Endothelial cell of umbilical vein (primary cell): ENCODE measurements at regions not wholly inside any gene's neighbourhood (a gene's known extent, or its start where the extent isn't known, plus 50 kb on each side); places are given as distances from the start of the nearest gene placed in this dataset.

Experiments used
- BruUV-seq: library from RNA; stranded (reverse); fragments of 400-500 nt; replicated peaks from 2 replicates; lab custom pipeline; 2021; lab: Mats Ljungman, UMichigan
- CTCF ChIA-PET: fragments of 300-600, 350-600 bp; sonication (Branson Sonifier 250); formaldehyde crosslinking; loops from one replicate; lab custom pipeline; 2021; ENCODE audit warnings: antibody characterized with exemption, inconsistent platforms; lab: Charles Lee
- POLR2A ChIA-PET: fragments of 300-600, 350-600 bp; sonication (Branson Sonifier 250); formaldehyde crosslinking; loops from one replicate; lab custom pipeline; 2021; ENCODE audit warnings: antibody characterized with exemption, inconsistent platforms; lab: Charles Lee
- DNase-seq: peaks from one replicate; pipeline ENCODE4 v3.0.0-alpha.2; 2011; ENCODE audit warnings: low read depth, low spot score
- FAIRE-seq: peaks from 2 replicates; lab custom pipeline; 2011; peaks lifted over from hg19 to GRCh38; lab: Jason Lieb, UNC
- H2AFZ ChIP-seq: 2 replicates; pipeline ENCODE4 v1.6.0; 2012; ENCODE audit warnings: low read depth, low read length, control low read depth, inconsistent platforms
- H3K27ac ChIP-seq: 2 replicates; pipeline ENCODE4 v1.5.1; 2011; ENCODE audit warnings: low read depth, mild to moderate bottlenecking, control low read depth, low read length, moderate library complexity; ENCODE audit not compliant: insufficient read depth
- H3K27me3 ChIP-seq, 2 experiments: 2 replicates each; pipeline versions ENCODE4 v1.6.0 to v1.6.1; 2011; ENCODE audit warnings: low read length in 2 of 2, mixed read lengths in 1 of 2; ENCODE audit not compliant: control insufficient read depth in 2 of 2, insufficient read depth in 2 of 2
- H3K36me3 ChIP-seq, 2 experiments: 2 replicates in 1 of 2; 3 replicates in 1 of 2; pipeline ENCODE4 v1.5.1; 2011; ENCODE audit warnings: low read length in 2 of 2, mild to moderate bottlenecking in 1 of 2, moderate library complexity in 1 of 2; ENCODE audit not compliant: control insufficient read depth in 2 of 2, insufficient read depth in 2 of 2; ENCODE audit errors: extremely low read depth in 1 of 2
- H3K4me1 ChIP-seq: 3 replicates; pipeline ENCODE4 v1.5.1; 2011; ENCODE audit warnings: mild to moderate bottlenecking, low read length; ENCODE audit not compliant: control insufficient read depth, insufficient read depth; ENCODE audit errors: extremely low read depth
- H3K4me2 ChIP-seq: 2 replicates; pipeline ENCODE4 v1.6.1; 2011; ENCODE audit warnings: low read length, control low read depth, mixed read lengths; ENCODE audit not compliant: insufficient read depth
- H3K4me3 ChIP-seq, 3 experiments: fragments of 200-600 bp in 1 of 3; sonication (generic), shearing (Covaris generic) in 1 of 3; replicated peaks in 1 of 3; 2 replicates each; pipeline ENCODE4 v1.5.1; 2011 to 2016; ENCODE audit warnings: control low read depth in 3 of 3, low read length in 3 of 3, mild to moderate bottlenecking in 2 of 3, inconsistent platforms in 1 of 3, low read depth in 1 of 3, moderate library complexity in 1 of 3; ENCODE audit not compliant: insufficient read depth in 1 of 3
- H3K79me2 ChIP-seq: 2 replicates; pipeline ENCODE4 v1.6.0; 2012; ENCODE audit warnings: low read length, inconsistent platforms; ENCODE audit not compliant: control insufficient read depth, insufficient read depth
- H3K9ac ChIP-seq: replicated peaks from 2 replicates; pipeline ENCODE3; 2011; ENCODE audit warnings: low read length, control low read depth; ENCODE audit not compliant: insufficient read depth; ENCODE audit errors: extremely low read depth
- H3K9me1 ChIP-seq: replicated peaks from 3 replicates; pipeline ENCODE4 v1.6.0; 2011; ENCODE audit warnings: mild to moderate bottlenecking, low read length; ENCODE audit not compliant: control insufficient read depth, insufficient read depth; ENCODE audit errors: extremely low read depth
- H3K9me3 ChIP-seq: replicated peaks from 2 replicates; pipeline ENCODE4 v1.5.1; 2012; ENCODE audit warnings: low read length, inconsistent platforms; ENCODE audit not compliant: control insufficient read depth, insufficient read depth
- H4K20me1 ChIP-seq: replicated peaks from 2 replicates; pipeline ENCODE3; 2011; ENCODE audit warnings: mild to moderate bottlenecking, low read length; ENCODE audit not compliant: control insufficient read depth, insufficient read depth; ENCODE audit errors: extremely low read depth
- CTCF ChIP-seq, 2 donors: IDR thresholded peaks; 1 replicate in 1 of 2; 2 replicates in 1 of 2; pipeline ENCODE4 v1.5.1; 2011; ENCODE audit warnings: low read length in 2 of 2, mild to moderate bottlenecking in 2 of 2, moderate library complexity in 2 of 2, control low read depth in 1 of 2, inconsistent platforms in 1 of 2, low read depth in 1 of 2; ENCODE audit not compliant: insufficient read depth in 1 of 2; ENCODE audit errors: extremely low read depth in 1 of 2
- EZH2 ChIP-seq: IDR thresholded peaks from 2 replicates; pipeline ENCODE4 v1.6.1; 2012; ENCODE audit warnings: borderline replicate concordance, low read depth, mild to moderate bottlenecking, moderate library complexity, low read length, inconsistent platforms; ENCODE audit not compliant: severe bottlenecking
- FOS ChIP-seq: IDR thresholded peaks from 2 replicates; pipeline ENCODE4 v1.6.1; 2011; ENCODE audit warnings: mild to moderate bottlenecking, low read length, moderate library complexity, borderline replicate concordance; ENCODE audit not compliant: insufficient read depth
- GATA2 ChIP-seq: IDR thresholded peaks from 2 replicates; pipeline ENCODE4 v1.7.0; 2011; ENCODE audit warnings: low read depth, mild to moderate bottlenecking, moderate library complexity, mixed read lengths, low read length; ENCODE audit not compliant: insufficient read length, insufficient read depth
- JUN ChIP-seq: IDR thresholded peaks from 2 replicates; pipeline ENCODE4 v1.6.1; 2011; ENCODE audit warnings: borderline replicate concordance, low read depth; ENCODE audit not compliant: insufficient read length, insufficient read depth
- MAX ChIP-seq: IDR thresholded peaks from 2 replicates; pipeline ENCODE4 v1.6.1; 2011; ENCODE audit not compliant: insufficient read depth, insufficient read length
- MYC ChIP-seq: IDR thresholded peaks from one replicate; pipeline ENCODE4 v1.6.1; 2011; ENCODE audit warnings: mild to moderate bottlenecking, low read depth, low read length
- POLR2A ChIP-seq: IDR thresholded peaks from 2 replicates; pipeline ENCODE4 v1.6.1; 2012; ENCODE audit warnings: low read depth, mild to moderate bottlenecking, control low read depth, low read length
- POLR2AphosphoS5 ChIP-seq: IDR thresholded peaks from 2 replicates; pipeline ENCODE4 v1.6.1; 2012; ENCODE audit warnings: low read depth, mild to moderate bottlenecking, control low read depth, low read length, moderate library complexity; ENCODE audit not compliant: insufficient read depth
- dilution Hi-C: fragments of 300-500 bp; cut with MboI; formaldehyde crosslinking; loops from one replicate; pipeline ENCODE4 v1.15.0; 2019; ENCODE audit warnings: low sequenced_read_pairs; ENCODE audit not compliant: extremely low pct_ligation_motif_present
- intact Hi-C: fragments of 100-400 bp; cut with micrococcal nuclease; formaldehyde crosslinking; loops from one replicate; pipeline ENCODE4 v1.10.0; 2022

GRCh38 chrX:150211988-150212387, 151.1 kb upstream of the MAMLD1 start:
- POLR2A ChIA-PET = no interaction called here
- Histone ChIP-seq H2AFZ (no peak overlapping the region), H4K20me1 (no peaks in the 10 kb centered on the region), H3K4me3 (no peak overlapping the region), H3K27ac (no peak overlapping the region), H3K4me2 (no peak overlapping the region), H3K9ac (no peak overlapping the region), H3K4me1 (peaks cover 3% of the 10 kb centered on the region), H3K36me3 (no peaks in the 10 kb centered on the region), H3K9me1 (no peaks in the 10 kb centered on the region), H3K27me3 (no peaks in the 10 kb centered on the region), H3K9me3 (no peaks in the 10 kb centered on the region), H3K79me2 (no peaks in the 10 kb centered on the region)
- DNase-seq = no peak
- CTCF ChIA-PET = interaction anchor here (1.3 kb wide), 2 partner anchors 153 to 250 kb away, joined by 3 to 5 read pairs; no protein-coding TSS in a partner anchor
- intact Hi-C loops = no loop called here
- dilution Hi-C loops = no loop called here
- BruUV-seq = no TSS peak
- no peak for FAIRE-seq
- TF ChIP-seq MAX (no peak), GATA2 (no peak), CTCF (IDR thresholded peaks at IDR 0.05; ENCODE audit: extremely low read depth in 1 of 2, insufficient read depth in 1 of 2, low read depth in 1 of 2, low read length in 2 of 2) (no peak), MYC (no peak), JUN (no peak), POLR2A (no peak), POLR2AphosphoS5 (no peak), FOS (no peak), EZH2 (no peak)
